ENCODE measurements at regions not wholly inside any gene's neighbourhood (a gene's known extent, or its start where the extent isn't known, plus 50 kb on each side); places are given as distances from the start of the nearest gene placed in this dataset.

- TF ChIP-seq CTCF (conservative IDR thresholded peaks at IDR 0.05; ENCODE audit: low read depth, low read length) (no peak), EZH2 (IDR thresholded peaks at IDR 0.05; ENCODE audit: borderline replicate concordance, low read depth, low read length, poor library complexity, severe bottlenecking) (no peak)
Observed at GRCh38 chr6:141244366-141244765, 888.4 kb upstream of the GJE1 start.

All from A673 (cell line).